ENCODE measurements at regions not wholly inside any gene's neighbourhood (a gene's known extent, or its start where the extent isn't known, plus 50 kb on each side); places are given as distances from the start of the nearest gene placed in this dataset.

GRCh38 chr12:89073659-89074058, 278.6 kb downstream of the DUSP6 start:
- Histone ChIP-seq H2AFZ (ENCODE audit: low read depth, low read length) (no peak overlapping the region), H3K9me2 (ENCODE audit: insufficient read depth, low read length) (no peaks in the 10 kb centered on the region), H3K27ac (ENCODE audit: low read length) (no peak overlapping the region), H3F3A (ENCODE audit: insufficient read depth, low read length, poor library complexity, severe bottlenecking) (no peaks in the 10 kb centered on the region), H3K27me3 (ENCODE audit: insufficient read depth, low read depth, low read length) (no peaks in the 10 kb centered on the region), H3K36me3 (ENCODE audit: insufficient read depth, low read length) (no peaks in the 10 kb centered on the region), H4K20me1 (ENCODE audit: insufficient read depth) (no peaks in the 10 kb centered on the region), H3K9me3 (ENCODE audit: low read length) (no peaks in the 10 kb centered on the region), H3K4me2 (ENCODE audit: low read length) (no peak overlapping the region), H3K4me3 (ENCODE audit: low read length) (no peak overlapping the region), H3K9ac (ENCODE audit: low read length) (no peak overlapping the region), H3K79me2 (replicated peaks; ENCODE audit: insufficient read depth, low read length) (no peaks in the 10 kb centered on the region)
- TF ChIP-seq RAD21 (conservative IDR thresholded peaks at IDR 0.05) (no peak), CTCF (IDR thresholded peaks at IDR 0.05; ENCODE audit: poor library complexity, severe bottlenecking) (no peak), SMC3 (conservative IDR thresholded peaks at IDR 0.05; ENCODE audit: poor library complexity) (no peak), REST (IDR thresholded peaks at IDR 0.05; ENCODE audit: borderline replicate concordance) (no peak), EZH2 (IDR thresholded peaks at IDR 0.05; ENCODE audit: borderline replicate concordance, insufficient read depth, low read length, poor library complexity, severe bottlenecking) (no peak), TAF1 (IDR thresholded peaks at IDR 0.05; ENCODE audit: low read depth) (no peak), POLR2AphosphoS5 (IDR thresholded peaks at IDR 0.05) (no peak), EP300 (conservative IDR thresholded peaks at IDR 0.05; ENCODE audit: poor library complexity, severe bottlenecking) (no peak), MXI1 (conservative IDR thresholded peaks at IDR 0.05; ENCODE audit: poor library complexity, severe bottlenecking) (no peak)

DNA sequence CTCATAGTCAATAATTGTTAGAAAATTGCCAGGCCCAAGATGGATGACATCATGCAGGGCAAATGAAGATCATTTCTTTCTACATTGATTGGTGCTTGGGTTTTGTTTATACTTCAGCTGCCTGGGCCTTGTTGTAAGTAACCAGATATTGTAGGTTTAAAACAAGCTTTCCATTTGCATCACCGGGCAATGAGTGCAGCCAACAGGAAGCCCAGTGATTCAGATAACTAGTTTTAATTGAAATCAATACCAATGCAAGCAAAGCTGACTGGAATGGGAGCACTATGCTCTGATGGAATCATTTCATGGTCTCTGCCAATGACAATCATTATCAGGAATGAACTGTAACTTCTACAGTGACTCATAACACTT, 279.3 kb downstream of the DUSP6 start:
- TF ChIP-seq TAF1 (IDR thresholded peaks at IDR 0.05; ENCODE audit: low read depth), result no peak
- TF ChIP-seq POLR2AphosphoS5 (IDR thresholded peaks at IDR 0.05), result no peak
- TF ChIP-seq CTCF (IDR thresholded peaks at IDR 0.05; ENCODE audit: poor library complexity, severe bottlenecking), result no peak
- TF ChIP-seq RAD21 (conservative IDR thresholded peaks at IDR 0.05), result no peak
- TF ChIP-seq REST (IDR thresholded peaks at IDR 0.05; ENCODE audit: borderline replicate concordance), result no peak
- TF ChIP-seq SMC3 (conservative IDR thresholded peaks at IDR 0.05; ENCODE audit: poor library complexity), result no peak
- no peak for TF ChIP-seq MXI1 (conservative IDR thresholded peaks at IDR 0.05; ENCODE audit: poor library complexity, severe bottlenecking)
- TF ChIP-seq EZH2 (IDR thresholded peaks at IDR 0.05; ENCODE audit: borderline replicate concordance, insufficient read depth, low read length, poor library complexity, severe bottlenecking), result no peak
- TF ChIP-seq EP300 (conservative IDR thresholded peaks at IDR 0.05; ENCODE audit: poor library complexity, severe bottlenecking), result no peak
- no peak overlapping the region for H3K4me3 ChIP-seq (ENCODE audit: low read length)
- no peak overlapping the region for H3K9ac ChIP-seq (ENCODE audit: low read length)
- no peaks in the 10 kb centered on the region for H3K36me3 ChIP-seq (ENCODE audit: insufficient read depth, low read length)
- no peaks in the 10 kb centered on the region for H4K20me1 ChIP-seq (ENCODE audit: insufficient read depth)
- H2AFZ ChIP-seq (ENCODE audit: low read depth, low read length), result no peak overlapping the region
- H3K27me3 ChIP-seq (ENCODE audit: insufficient read depth, low read depth, low read length), result no peaks in the 10 kb centered on the region
- no peak overlapping the region for H3K4me2 ChIP-seq (ENCODE audit: low read length)
- H3K27ac ChIP-seq (ENCODE audit: low read length), result no peak overlapping the region
- no peaks in the 10 kb centered on the region for H3F3A ChIP-seq (ENCODE audit: insufficient read depth, low read length, poor library complexity, severe bottlenecking)
- no peaks in the 10 kb centered on the region for H3K9me2 ChIP-seq (ENCODE audit: insufficient read depth, low read length)
- no peaks in the 10 kb centered on the region for H3K79me2 ChIP-seq (replicated peaks; ENCODE audit: insufficient read depth, low read length)
- H3K9me3 ChIP-seq (ENCODE audit: low read length), result no peaks in the 10 kb centered on the region
